ENCODE measurements at regions not wholly inside any gene's neighbourhood (a gene's known extent, or its start where the extent isn't known, plus 50 kb on each side); places are given as distances from the start of the nearest gene placed in this dataset.

DNA sequence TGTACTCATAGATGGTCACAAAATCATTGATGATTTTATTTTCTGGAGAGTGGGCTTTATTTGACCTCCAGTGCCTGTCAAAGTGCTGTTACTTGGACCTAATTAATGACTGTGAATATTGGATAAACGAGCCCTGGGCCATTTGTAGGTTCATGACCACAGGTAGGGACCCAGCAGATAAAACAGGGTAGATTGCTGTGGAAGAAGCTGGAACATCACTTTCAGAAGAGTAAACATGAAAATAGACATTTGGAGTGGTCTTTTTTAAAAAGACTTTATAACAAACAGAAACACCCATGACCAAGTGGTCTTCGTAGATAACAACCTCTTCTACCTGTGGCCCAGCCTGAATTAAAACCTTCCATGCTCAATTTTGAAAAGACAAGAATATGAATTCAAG lies 472.8 kb upstream of the MKI67 start:
- Histone ChIP-seq H4K20me1 (ENCODE audit: insufficient read depth, low read length) (no peaks in the 10 kb centered on the region), H3K9ac (ENCODE audit: low read length) (no peak overlapping the region), H3K79me2 (ENCODE audit: low read length) (no peaks in the 10 kb centered on the region), H3K4me1 (ENCODE audit: low read length) (no peaks in the 10 kb centered on the region), H3K36me3 (replicated peaks; ENCODE audit: low read depth, low read length) (no peaks in the 10 kb centered on the region), H3K9me3 (ENCODE audit: insufficient read depth, low read length) (no peaks in the 10 kb centered on the region), H3K4me3 (ENCODE audit: low read length) (no peak overlapping the region), H2AFZ (ENCODE audit: low read depth, low read length) (no peak overlapping the region), H3K4me2 (ENCODE audit: low read length) (no peak overlapping the region), H3K27me3 (ENCODE audit: low read depth, low read length) (no peaks in the 10 kb centered on the region), H3K27ac (ENCODE audit: low read length) (no peak overlapping the region)
- TF ChIP-seq, protein P1, sequence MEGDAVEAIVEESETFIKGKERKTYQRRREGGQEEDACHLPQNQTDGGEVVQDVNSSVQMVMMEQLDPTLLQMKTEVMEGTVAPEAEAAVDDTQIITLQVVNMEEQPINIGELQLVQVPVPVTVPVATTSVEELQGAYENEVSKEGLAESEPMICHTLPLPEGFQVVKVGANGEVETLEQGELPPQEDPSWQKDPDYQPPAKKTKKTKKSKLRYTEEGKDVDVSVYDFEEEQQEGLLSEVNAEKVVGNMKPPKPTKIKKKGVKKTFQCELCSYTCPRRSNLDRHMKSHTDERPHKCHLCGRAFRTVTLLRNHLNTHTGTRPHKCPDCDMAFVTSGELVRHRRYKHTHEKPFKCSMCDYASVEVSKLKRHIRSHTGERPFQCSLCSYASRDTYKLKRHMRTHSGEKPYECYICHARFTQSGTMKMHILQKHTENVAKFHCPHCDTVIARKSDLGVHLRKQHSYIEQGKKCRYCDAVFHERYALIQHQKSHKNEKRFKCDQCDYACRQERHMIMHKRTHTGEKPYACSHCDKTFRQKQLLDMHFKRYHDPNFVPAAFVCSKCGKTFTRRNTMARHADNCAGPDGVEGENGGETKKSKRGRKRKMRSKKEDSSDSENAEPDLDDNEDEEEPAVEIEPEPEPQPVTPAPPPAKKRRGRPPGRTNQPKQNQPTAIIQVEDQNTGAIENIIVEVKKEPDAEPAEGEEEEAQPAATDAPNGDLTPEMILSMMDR (IDR thresholded peaks at IDR 0.05; ENCODE audit: low read depth, low read length): no peak
- TF ChIP-seq EZH2phosphoT487 (IDR thresholded peaks at IDR 0.05; ENCODE audit: low read depth): no peak

DNA sequence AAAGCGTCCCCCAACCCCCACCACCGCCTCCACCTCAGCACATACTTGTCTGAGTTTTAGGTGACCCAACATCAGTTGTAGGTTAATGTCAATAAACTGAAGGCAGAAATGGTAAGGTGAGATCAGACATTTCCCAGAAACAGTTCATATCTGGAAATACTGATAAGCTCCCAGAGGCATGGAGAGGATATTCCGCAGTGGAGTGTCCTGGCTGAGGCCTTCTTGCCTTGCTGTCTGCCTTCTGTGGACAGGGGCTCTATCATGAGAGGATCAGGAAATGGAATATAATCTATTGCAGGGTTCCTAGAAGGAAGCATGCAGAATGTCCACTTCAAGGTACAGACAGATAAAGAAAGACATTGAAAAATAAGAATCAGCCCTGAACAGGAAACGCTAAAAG lies 473.3 kb upstream of the MKI67 start:
- H3K9me3 ChIP-seq (ENCODE audit: insufficient read depth, low read length): no peaks in the 10 kb centered on the region
- no peak overlapping the region for H3K4me2 ChIP-seq (ENCODE audit: low read length)
- no peak for TF ChIP-seq EZH2phosphoT487 (IDR thresholded peaks at IDR 0.05; ENCODE audit: low read depth)
- TF ChIP-seq, protein P1 (IDR thresholded peaks at IDR 0.05; ENCODE audit: low read depth, low read length): no peak
- H4K20me1 ChIP-seq (ENCODE audit: insufficient read depth, low read length): no peaks in the 10 kb centered on the region
- H3K9ac ChIP-seq (ENCODE audit: low read length): no peak overlapping the region
- H2AFZ ChIP-seq (ENCODE audit: low read depth, low read length): no peak overlapping the region
- H3K27me3 ChIP-seq (ENCODE audit: low read depth, low read length): no peaks in the 10 kb centered on the region
- H3K27ac ChIP-seq (ENCODE audit: low read length): no peak overlapping the region
- H3K79me2 ChIP-seq (ENCODE audit: low read length): no peaks in the 10 kb centered on the region
- H3K4me1 ChIP-seq (ENCODE audit: low read length): no peaks in the 10 kb centered on the region
- H3K4me3 ChIP-seq (ENCODE audit: low read length): no peak overlapping the region
- H3K36me3 ChIP-seq (replicated peaks; ENCODE audit: low read depth, low read length): no peaks in the 10 kb centered on the region

DNA sequence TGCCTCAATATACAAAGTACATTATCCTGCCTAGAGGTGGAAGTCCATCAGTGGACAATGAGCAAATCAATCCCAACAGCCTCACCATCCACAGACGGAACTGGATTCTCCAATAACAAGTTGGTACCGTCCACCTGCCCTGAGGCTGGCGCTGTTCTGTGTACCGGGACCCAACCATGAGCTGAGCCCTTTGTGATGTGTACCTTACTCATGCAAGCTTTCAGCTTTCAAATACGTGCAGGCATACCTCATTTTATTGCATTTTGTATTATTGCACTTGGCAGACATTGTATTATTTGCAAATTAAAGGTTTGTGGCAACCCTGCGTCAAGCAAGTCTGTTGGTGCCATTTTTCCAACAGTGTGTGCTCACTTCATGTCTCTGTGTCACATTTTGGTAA lies 476.0 kb upstream of the MKI67 start:
- no peak overlapping the region for H3K27ac ChIP-seq (ENCODE audit: low read length)
- no peaks in the 10 kb centered on the region for H3K36me3 ChIP-seq (replicated peaks; ENCODE audit: low read depth, low read length)
- H4K20me1 ChIP-seq (ENCODE audit: insufficient read depth, low read length): no peaks in the 10 kb centered on the region
- H3K79me2 ChIP-seq (ENCODE audit: low read length): no peaks in the 10 kb centered on the region
- no peaks in the 10 kb centered on the region for H3K4me1 ChIP-seq (ENCODE audit: low read length)
- H3K9ac ChIP-seq (ENCODE audit: low read length): no peak overlapping the region
- H3K4me2 ChIP-seq (ENCODE audit: low read length): no peak overlapping the region
- H2AFZ ChIP-seq (ENCODE audit: low read depth, low read length): no peak overlapping the region
- no peak overlapping the region for H3K4me3 ChIP-seq (ENCODE audit: low read length)
- no peaks in the 10 kb centered on the region for H3K27me3 ChIP-seq (ENCODE audit: low read depth, low read length)
- TF ChIP-seq EZH2phosphoT487 (IDR thresholded peaks at IDR 0.05; ENCODE audit: low read depth): no peak
- TF ChIP-seq, protein P1 (IDR thresholded peaks at IDR 0.05; ENCODE audit: low read depth, low read length): no peak
- H3K9me3 ChIP-seq (ENCODE audit: insufficient read depth, low read length): no peaks in the 10 kb centered on the region

DNA sequence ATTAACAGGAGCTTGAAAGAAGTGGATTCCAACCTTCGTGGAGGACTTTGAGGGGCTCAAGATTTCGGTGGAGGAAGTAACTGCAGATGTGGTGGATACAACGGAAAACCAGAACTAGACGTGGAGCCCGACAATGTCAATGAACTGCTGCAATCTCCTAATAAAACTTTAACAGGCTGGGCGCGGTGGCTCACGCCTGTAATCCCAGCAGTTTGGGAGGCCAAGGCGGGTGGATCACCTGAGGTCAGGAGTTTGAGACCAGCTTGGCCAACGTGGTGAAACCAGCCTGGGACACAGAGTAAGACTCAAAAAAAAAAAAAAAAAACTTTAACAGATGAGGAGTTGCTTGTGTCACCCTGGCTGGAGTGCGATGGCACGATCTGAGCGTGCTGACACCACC lies 477.8 kb upstream of the MKI67 start:
- H3K36me3 ChIP-seq (replicated peaks; ENCODE audit: low read depth, low read length): no peaks in the 10 kb centered on the region
- H3K9ac ChIP-seq (ENCODE audit: low read length): no peak overlapping the region
- no peaks in the 10 kb centered on the region for H3K9me3 ChIP-seq (ENCODE audit: insufficient read depth, low read length)
- H3K27me3 ChIP-seq (ENCODE audit: low read depth, low read length): no peaks in the 10 kb centered on the region
- H2AFZ ChIP-seq (ENCODE audit: low read depth, low read length): no peak overlapping the region
- no peak for TF ChIP-seq EZH2phosphoT487 (IDR thresholded peaks at IDR 0.05; ENCODE audit: low read depth)
- TF ChIP-seq, protein P1 (IDR thresholded peaks at IDR 0.05; ENCODE audit: low read depth, low read length): no peak
- no peak overlapping the region for H3K4me2 ChIP-seq (ENCODE audit: low read length)
- H3K4me1 ChIP-seq (ENCODE audit: low read length): no peaks in the 10 kb centered on the region
- no peaks in the 10 kb centered on the region for H3K79me2 ChIP-seq (ENCODE audit: low read length)
- no peak overlapping the region for H3K27ac ChIP-seq (ENCODE audit: low read length)
- H4K20me1 ChIP-seq (ENCODE audit: insufficient read depth, low read length): no peaks in the 10 kb centered on the region
- no peak overlapping the region for H3K4me3 ChIP-seq (ENCODE audit: low read length)

Measured in OCI-LY3 (cell line).